ENCODE measurements at regions not wholly inside any gene's neighbourhood (a gene's known extent, or its start where the extent isn't known, plus 50 kb on each side); places are given as distances from the start of the nearest gene placed in this dataset.

DNA sequence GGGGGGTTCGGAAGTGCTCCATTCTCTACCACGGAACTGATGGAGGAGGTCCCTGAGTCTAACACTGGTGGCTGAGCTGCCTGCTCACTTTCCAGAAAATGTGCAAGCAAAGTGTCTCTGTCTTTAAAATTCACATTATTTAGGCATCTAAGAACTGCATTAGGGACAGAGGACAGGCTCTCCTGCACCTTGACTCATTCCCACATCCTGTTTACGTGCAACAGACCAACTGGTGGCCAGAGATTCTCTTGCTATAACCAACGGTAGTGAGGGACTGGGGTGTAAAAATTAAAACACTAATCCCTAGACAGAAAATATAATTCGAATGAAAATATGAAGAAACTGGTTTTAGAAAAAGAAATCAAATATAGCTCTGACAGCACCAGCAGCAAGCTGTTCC is 320.9 kb downstream of the IRX2 start:
- in situ Hi-C loops (cut with HindIII; ENCODE audit: low sequenced_read_pairs): no loop called here
- no peak for DNase-seq (ENCODE audit: low spot score)

DNA sequence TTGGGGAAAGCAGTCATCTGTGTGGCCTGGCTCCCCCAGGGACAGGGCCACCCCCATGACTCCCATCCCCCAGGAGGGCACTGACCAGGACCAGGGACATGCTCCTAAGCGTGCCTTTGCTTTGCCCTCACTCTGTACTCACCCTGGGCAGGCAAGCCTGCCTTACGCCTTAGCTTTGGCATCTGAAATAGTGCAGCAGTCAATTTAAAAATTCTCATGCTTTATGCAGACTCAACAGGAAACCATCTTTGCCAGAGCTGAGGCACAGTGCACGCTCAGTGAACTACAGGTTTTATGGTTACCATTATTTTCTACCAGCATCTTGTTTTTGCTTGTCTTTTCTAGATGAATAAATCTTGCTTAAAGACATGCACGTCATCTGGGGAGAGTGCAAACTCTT is 323.5 kb downstream of the IRX2 start:
- in situ Hi-C loops (cut with HindIII; ENCODE audit: low sequenced_read_pairs): no loop called here
- DNase-seq (ENCODE audit: low spot score): no peak

DNA sequence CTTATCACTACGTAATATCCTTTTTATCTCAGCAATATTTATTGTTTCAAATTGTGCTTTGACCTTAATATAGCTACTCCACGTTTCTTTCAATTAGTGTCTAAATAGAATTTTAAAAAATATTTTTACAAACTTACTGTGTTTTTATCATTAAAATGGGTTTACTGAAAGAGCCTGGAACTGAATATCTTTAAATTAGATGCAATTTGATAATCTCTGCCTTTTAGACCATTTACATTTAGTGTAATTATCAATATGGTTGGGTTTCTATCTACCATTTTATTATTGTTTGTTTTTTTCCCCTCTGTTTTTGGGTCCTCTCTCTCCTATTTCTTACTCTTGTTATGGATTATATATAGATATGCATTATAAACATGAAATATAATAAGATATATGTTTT is 327.8 kb downstream of the IRX2 start:
- in situ Hi-C loops (cut with HindIII; ENCODE audit: low sequenced_read_pairs): no loop called here
- DNase-seq (ENCODE audit: low spot score): no peak

DNA sequence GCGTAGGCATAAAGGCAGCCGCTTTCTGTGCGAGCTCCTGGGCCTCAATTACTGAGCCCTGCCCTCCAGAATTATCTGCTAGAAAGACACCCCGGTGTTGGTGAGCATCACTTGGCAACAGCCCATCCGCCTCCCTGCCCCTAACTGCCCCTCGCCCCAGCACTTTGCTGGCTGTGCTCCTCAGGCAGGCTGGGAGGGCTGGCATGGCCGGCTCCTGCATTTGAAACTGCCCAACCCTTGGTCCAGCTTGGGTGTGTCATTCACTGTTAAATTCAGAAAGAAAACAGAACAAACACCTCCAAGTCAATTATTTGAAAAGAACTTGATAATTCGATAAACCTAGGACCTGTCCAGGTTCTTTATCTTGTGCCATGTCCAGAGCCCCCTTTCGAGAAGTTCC is 334.2 kb downstream of the IRX2 start:
- in situ Hi-C loops (cut with HindIII; ENCODE audit: low sequenced_read_pairs): no loop called here
- no peak for DNase-seq (ENCODE audit: low spot score)

DNA sequence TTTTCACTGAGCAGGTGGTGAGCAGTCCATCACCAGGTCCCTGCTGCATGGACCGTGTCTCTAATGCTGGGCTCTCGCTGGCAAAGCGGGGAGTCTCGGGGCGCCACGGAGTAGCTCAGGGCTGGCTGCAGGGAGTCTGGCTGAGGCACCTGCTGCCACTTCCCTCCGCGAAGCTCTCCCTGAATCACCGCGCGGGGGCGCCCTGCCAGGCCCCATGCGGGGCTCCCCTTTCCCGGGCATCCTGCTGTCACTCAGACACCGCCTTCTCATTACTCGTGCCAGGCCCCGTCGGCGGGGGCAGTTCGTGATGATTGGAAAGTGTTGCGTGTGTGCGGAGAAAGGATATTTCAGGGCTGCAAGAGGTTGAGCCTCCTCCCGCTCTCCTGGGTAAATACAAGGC is 335.8 kb downstream of the IRX2 start:
- in situ Hi-C loops (cut with HindIII; ENCODE audit: low sequenced_read_pairs): no loop called here
- no peak for DNase-seq (ENCODE audit: low spot score)

DNA sequence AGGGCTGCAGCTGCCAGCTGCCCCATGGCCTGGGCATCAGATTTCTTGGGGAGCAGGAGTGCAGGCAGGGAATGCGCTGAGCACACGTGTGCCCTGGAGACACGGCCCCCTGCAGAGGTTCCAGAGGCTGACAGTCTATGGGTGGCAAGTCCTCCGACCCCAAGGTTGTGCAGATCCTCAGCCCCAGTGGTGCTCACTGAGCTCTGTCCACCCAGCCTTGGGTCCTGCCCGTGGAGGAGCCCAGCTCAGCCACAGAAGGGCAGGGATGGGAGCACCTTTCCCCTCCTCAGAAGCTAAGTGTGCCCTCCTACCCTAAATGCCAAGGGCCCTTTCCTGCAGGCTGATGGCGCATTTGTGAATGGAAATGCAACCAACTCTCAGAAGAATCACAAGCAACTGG is 341.0 kb downstream of the IRX2 start:
- no peak for DNase-seq (ENCODE audit: low spot score)
- in situ Hi-C loops (cut with HindIII; ENCODE audit: low sequenced_read_pairs): no loop called here

DNA sequence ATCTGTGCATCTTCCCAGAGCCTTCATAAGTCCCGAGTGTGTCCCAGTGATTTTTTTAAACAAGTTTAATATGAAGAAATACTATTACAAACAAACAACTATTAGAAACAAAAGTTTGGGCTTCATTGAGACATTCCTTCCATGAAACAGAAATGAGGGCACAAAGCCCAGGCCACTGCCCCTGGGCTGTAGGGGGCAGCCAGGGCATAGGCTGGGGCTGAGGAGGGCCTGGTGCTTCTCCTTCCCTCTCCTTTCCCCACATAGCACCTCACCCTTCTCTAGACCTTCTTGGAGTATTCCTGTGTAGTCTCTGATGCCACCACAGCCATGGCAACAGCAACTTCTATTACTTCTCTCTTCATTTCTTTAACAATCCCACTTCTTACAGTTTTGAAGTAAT is 348.2 kb downstream of the IRX2 start:
- DNase-seq (ENCODE audit: low spot score): no peak
- in situ Hi-C loops (cut with HindIII; ENCODE audit: low sequenced_read_pairs): no loop called here

DNA sequence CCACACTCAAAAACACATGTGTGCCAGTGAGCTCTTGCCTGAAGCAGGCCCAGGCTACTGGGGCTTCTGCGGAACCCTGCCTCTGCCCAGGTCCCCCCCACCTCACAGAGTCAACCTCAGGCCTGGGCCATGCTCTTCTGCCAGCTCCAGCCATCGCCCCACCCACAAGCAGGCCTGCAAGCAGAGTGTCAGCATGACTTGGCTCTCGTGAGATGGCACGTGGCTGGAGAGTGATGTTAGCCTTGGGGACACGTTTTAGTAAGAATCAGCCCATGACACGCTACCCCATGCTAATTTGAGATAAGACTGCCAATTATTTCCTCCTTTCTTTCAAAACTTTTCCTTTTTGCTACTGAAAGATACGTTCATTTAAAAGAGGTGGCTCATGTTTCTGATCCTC is 351.7 kb downstream of the IRX2 start:
- no peak for DNase-seq (ENCODE audit: low spot score)
- in situ Hi-C loops (cut with HindIII; ENCODE audit: low sequenced_read_pairs): no loop called here

DNA sequence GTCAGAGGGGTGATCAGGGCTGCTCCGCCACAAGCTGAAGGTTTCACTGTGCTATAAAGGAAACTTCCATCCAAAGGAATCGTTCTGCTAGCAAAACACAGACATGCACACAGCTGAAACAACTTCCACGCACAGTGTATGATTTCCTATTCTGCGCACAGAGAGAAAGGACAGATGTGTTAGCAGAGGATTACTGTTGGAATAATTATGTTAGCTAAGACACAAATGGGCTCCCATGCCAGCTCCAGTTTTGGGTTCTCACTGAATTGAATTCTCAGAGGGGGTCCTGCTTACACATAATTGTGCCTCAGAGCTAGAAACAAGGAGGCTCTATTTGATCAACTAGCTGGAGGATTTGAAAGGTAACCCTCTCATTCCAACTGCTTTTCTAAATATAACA is 352.4 kb downstream of the IRX2 start:
- no peak for DNase-seq (ENCODE audit: low spot score)
- in situ Hi-C loops (cut with HindIII; ENCODE audit: low sequenced_read_pairs): no loop called here

DNA sequence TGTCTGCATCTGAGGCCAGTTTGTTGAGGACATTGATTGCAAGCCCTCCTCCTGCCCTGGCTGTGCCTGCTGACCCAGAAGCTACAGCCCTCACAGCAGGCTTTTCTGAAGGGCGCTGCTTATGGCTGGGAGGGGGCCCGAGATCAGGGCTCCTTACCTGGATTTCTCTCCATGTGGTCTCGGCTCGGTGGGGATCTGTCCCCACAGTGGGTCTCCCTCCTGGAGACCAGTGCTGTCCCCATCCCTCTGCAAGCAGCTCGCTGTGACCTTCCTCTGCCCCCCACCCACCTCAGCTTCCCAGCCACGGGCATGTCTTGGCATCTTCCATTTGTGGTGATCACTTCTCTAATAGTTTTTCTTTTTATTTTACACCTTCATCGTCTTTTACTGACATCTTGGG is 357.9 kb downstream of the IRX2 start:
- in situ Hi-C loops (cut with HindIII; ENCODE audit: low sequenced_read_pairs): no loop called here
- no peak for DNase-seq (ENCODE audit: low spot score)

DNA sequence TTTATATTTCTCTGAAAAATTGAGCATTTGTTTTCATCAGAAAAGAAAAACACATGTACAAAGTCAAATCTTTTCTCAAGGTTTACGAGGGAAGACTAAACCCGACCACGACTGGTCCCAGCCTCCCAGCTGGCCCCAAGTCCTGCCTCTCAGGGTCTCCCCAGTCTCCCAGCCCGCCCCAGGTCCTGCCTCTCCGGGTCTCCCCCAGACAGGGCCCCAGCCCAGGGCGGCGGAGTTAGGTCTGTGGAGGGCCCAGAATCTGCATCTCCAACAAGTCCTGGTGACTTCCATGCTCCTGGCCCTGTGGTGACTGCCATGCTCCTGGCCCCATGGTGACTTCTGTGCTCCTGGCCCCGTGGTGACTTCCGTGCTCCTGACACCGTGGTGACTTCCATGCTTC is 359.9 kb downstream of the IRX2 start:
- no peak for DNase-seq (ENCODE audit: low spot score)
- in situ Hi-C loops (cut with HindIII; ENCODE audit: low sequenced_read_pairs): no loop called here

DNA sequence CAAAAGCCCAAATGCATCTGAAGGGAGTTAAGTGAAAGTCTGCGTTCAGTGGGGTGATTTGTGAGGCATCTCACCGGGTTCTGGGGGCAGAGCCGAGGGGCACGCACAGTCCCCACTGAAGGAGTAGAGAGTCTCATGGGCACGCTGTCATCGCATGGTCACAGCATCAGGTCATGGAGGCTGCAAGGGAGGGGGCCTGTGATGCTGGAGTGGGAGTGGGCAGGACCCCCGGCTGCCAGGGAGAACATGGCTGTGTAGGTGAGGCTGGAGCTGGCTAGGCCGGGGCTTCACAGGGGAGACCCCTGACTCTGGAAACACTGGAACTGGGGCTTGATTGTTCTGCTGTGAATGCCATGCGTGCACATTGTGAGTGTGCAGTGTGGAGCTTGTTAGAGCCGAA is 360.5 kb downstream of the IRX2 start:
- DNase-seq (ENCODE audit: low spot score): no peak
- in situ Hi-C loops (cut with HindIII; ENCODE audit: low sequenced_read_pairs): no loop called here

DNA sequence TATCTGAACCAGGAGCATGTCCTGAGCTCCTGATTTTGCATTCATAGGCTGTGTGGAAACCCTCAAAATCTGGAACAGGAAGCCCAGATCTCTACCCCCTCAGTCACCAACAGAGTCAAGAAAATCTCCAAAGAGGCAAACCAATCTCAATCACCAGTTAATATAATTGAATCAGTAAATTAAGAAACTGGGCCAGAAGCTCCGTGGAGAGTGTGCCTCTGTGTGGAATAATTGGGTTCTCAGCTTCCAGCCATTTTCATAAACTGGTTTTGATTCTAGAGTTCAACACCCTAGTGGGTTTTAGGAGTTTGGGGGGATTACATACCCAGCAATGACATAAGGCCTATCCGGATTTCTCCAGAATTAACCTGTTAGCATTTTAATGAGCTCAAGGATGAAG is 362.9 kb downstream of the IRX2 start:
- in situ Hi-C loops (cut with HindIII; ENCODE audit: low sequenced_read_pairs): no loop called here
- no peak for DNase-seq (ENCODE audit: low spot score)

DNA sequence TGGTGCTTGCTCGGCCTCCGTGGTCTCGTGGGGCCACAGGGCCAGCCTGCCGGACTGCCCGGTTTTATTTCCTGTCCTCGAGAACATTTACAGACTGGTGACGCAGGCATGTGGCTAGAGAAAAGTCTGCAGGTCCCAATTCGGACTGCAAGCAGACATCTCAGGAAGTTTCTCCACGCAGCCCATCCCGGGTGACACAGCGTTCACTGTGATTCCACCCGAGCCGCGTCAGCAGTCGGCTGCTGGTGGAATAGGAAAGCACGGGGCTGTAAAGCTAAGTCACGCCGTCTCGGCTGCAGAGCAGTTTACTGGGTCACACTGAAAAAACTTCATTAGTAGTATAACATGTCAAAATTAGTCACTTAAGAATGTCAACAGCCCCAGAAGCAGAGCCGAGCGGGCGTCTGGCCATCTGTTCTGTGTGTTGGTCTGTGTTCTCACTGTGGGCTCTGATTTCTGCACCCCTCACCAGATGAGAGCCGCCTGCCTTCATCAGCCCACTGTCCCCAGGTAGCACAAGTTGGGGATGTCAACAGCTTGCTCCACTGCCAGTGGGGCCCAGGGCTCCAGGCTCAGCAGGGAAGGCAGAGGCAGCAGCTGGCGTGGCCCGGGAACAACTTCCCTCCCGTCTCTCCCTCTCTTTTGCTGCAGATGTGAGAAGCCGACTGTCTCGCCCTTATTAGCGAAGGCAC is 363.7 kb downstream of the IRX2 start:
- in situ Hi-C loops (cut with HindIII; ENCODE audit: low sequenced_read_pairs): no loop called here
- no peak for DNase-seq (ENCODE audit: low spot score)

DNA sequence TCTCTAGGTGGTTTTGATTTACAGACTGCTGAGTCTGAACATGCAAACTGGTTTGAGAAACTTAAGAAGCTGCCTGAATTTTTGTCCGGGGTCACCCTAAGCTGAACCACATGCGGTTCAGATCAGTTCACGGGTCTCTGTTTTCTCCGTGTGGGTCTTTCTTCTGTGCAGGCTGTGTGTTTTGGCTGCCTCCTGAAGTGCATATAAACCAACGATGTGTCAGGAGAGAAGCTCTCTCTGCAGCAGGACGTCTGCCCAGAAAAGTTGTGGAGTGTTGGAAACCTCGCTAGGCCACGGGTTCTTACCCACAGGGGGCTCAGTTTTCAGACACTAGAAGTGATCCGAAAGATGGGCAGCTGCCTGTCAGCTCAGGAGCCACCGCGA is 364.2 kb downstream of the IRX2 start:
- in situ Hi-C loops (cut with HindIII; ENCODE audit: low sequenced_read_pairs): no loop called here
- no peak for DNase-seq (ENCODE audit: low spot score)

DNA sequence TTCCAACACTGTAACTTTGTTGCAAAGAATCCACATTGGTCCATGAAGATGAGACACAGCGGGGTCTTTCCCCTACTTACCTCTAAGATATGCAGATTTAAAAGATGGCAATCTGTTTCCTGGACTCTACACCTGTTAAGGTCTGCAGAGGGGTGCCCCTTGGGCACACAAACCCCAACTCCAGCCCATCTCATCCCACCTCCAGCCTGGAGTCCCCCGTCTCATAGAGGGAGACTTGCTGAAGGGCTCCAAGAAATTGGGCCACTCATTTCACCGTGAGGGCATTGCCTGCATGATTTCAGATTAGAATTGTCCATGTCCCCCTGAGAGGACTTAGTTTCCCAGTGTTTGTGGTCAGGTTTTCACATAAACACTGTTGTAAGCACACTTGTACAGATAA is 365.7 kb downstream of the IRX2 start:
- in situ Hi-C loops (cut with HindIII; ENCODE audit: low sequenced_read_pairs): no loop called here

DNA sequence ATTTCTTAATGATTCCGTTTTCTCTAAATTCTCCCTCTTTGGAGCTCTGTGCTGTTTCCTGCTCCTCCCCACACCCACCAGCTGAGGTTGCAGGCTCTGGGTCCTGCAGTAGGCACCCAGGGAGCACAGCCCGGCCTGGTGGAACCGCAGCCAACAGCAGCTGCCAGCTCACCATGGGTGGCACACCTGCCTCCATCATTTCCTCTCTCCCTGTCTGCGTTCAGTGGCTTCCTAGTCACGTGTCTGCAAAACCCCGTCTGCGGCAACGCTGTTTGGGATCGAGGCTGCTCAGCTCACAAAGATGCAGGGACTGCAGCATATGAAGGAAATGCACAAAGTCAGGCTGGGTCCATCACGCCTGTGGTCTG is 367.8 kb downstream of the IRX2 start:
- in situ Hi-C loops (cut with HindIII; ENCODE audit: low sequenced_read_pairs): no loop called here

More for the DNA sequence above, 365.7 kb downstream of the IRX2 start:
- no peak for DNase-seq (ENCODE audit: low spot score)

DNA sequence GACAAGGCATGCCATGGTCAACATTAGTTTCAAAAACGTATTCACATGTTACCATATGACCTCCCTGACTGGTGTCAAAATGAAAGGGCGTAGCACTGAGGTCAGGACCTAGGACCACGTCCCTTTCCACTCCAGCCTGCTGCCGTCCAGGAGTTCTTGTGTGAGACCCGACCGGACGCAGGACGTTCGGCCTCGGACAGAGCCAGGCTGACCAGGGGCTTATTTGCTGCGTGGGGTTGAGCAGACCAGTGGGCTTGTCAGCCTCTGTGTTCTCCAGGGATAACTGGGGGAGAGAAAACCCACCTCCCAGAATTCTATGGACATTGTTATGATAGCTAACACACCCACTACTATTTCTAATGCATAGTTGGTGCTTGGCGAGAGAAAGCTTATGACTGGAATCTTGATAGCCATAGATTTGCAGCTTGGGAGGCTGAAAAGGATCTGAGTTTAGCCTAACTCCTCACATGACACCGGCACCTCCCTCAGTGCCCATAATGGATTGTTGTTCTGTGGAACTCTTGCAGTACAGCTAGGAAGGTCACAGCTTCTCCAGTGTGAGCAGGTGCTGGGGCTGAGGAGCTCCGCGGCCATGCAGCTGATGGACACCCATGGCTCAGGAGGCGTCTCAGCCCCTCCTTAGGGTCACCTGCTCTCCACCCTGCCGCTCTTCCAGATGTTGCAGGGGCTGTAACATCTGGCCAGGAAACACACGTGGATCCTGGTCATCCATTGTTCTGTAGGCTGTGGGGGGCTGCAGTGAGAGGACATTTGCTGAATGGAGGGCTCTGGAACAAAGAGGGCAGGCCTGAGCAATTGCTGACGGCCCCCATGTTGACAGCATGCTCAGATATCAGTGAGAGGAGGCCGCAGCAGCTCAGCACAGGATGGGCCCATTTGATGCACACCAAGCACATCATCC is 368.4 kb downstream of the IRX2 start:
- no peak for DNase-seq (ENCODE audit: low spot score)
- in situ Hi-C loops (cut with HindIII; ENCODE audit: low sequenced_read_pairs): no loop called here

More for the DNA sequence above, 367.8 kb downstream of the IRX2 start:
- no peak for DNase-seq (ENCODE audit: low spot score)

DNA sequence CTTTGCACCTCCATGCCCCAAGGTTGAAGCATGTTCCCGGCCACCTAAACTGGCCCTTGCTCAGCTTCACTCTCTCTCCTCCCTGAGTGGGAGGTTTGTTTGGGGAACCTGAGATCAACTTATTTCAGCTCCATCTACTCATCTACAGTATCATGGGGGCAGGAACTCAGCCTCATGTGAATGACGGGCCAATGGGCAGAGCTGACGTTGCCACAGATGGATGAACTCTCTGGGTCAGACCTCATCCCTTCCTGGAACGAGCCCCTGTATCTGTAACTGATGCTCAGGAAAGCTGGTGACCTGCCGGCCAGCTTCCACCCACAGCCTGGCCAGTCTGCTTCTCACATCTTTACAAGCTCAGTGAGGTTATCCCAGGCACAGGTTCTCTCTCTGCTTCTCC is 369.6 kb downstream of the IRX2 start:
- in situ Hi-C loops (cut with HindIII; ENCODE audit: low sequenced_read_pairs): no loop called here
- DNase-seq (ENCODE audit: low spot score): no peak

DNA sequence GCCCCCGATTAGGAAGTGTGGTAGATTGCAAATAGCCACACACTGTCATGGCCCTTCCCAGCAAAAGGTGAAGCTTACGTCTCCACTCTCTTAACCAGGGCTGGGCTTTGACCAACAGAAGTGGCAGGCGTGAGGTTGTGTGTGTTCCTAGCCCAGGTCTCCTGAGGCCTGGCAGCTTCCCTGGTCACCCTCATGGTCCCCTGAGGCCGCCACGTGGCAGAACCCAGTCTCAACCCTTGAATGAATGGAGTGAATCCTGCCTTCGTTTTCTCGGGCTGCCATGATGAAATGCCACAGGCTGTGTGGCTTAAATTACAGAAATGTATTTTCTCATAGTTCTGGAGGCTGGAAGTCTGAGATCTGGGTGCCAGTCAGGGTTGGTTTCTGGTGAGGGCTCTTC is 370.4 kb downstream of the IRX2 start:
- no peak for DNase-seq (ENCODE audit: low spot score)
- in situ Hi-C loops (cut with HindIII; ENCODE audit: low sequenced_read_pairs): no loop called here

DNA sequence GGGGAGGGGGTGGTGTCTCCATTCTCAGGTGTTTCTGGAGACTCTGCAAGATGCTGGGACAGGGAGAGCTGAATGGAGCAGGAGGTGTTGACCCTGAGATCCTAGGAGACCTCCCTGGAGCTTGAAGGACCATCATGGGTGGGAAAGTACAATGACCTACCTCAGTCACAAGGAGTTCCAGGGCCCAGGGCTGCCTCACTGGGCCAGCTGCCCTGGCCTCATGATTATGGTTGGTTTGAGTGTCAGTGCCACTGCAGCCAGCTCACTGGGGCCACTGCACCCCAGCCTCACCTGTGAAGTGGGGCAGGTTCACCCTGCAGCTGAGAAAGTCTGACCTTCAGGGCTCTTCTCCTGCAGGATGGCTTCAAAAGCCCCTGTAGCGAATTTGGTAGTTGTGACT is 372.5 kb downstream of the IRX2 start:
- DNase-seq (ENCODE audit: low spot score): no peak
- in situ Hi-C loops (cut with HindIII; ENCODE audit: low sequenced_read_pairs): no loop called here
